ENCODE measurements at regions not wholly inside any gene's neighbourhood (a gene's known extent, or its start where the extent isn't known, plus 50 kb on each side); places are given as distances from the start of the nearest gene placed in this dataset.

GRCh38 chr12:3998968-3999792 lies 126.0 kb upstream of the PARP11 start:
- Histone ChIP-seq H3K79me2 (ENCODE audit: insufficient read depth) (no peaks in the 10 kb centered on the region), H3K27me3 (ENCODE audit: insufficient read depth) (peaks cover 40% of the 10 kb centered on the region; the same call in 1 of the 2 replicates), H3K9ac (no peak overlapping the region), H3K4me1 (ENCODE audit: control insufficient read depth in 1 of 2, insufficient read depth in 2 of 2, low read depth in 1 of 2, low read length in 1 of 2) (no peaks in the 10 kb centered on the region), H3F3A (replicated peaks; ENCODE audit: insufficient read depth) (no peaks in the 10 kb centered on the region), H3K36me3 (replicated peaks in 1 of 2; ENCODE audit: control insufficient read depth in 1 of 2, insufficient read depth in 2 of 2, low read length in 1 of 2) (no peaks in the 10 kb centered on the region), H4K20me1 (ENCODE audit: insufficient read depth) (no peaks in the 10 kb centered on the region), H3K4me2 (no peak overlapping the region), H2AFZ (ENCODE audit: low read depth) (no peak overlapping the region), H3K27ac (ENCODE audit: low read depth in 2 of 2, low read length in 1 of 2) (no peak overlapping the region), H3K4me3 (ENCODE audit: low read depth in 2 of 2, low read length in 1 of 2) (no peak overlapping the region), H3K9me3 (no peaks in the 10 kb centered on the region), H3K9me2 (no peaks in the 10 kb centered on the region)
- CTCF ChIA-PET: interaction anchor here (0.8 to 1.8 kb wide), 4 partner anchors 8 to 287 kb away, joined by 3 to 7 read pairs (median 4); no protein-coding TSS in a partner anchor
- POLR2A ChIA-PET: no interaction called here
- DNase-seq: no peak
- TF ChIP-seq FOXJ3 (CRISPR knock-in tag; IDR thresholded peaks at IDR 0.05) (no peak), FOXM1 (IDR thresholded peaks at IDR 0.05; ENCODE audit: low read depth) (no peak), JUND (IDR thresholded peaks at IDR 0.05) (no peak), ELF1 (IDR thresholded peaks at IDR 0.05) (no peak), MAX (IDR thresholded peaks at IDR 0.05; ENCODE audit: low read depth) (no peak), MXI1 (IDR thresholded peaks at IDR 0.05; ENCODE audit: low read depth, low read length) (no peak), MEF2A (IDR thresholded peaks at IDR 0.05; ENCODE audit: borderline replicate concordance, low read depth) (no peak), TAF1 (IDR thresholded peaks at IDR 0.05; ENCODE audit: borderline replicate concordance, low read depth, low read length) (no peak), EZH2phosphoT487 (IDR thresholded peaks at IDR 0.05; ENCODE audit: borderline replicate concordance, low read depth) (no peak), SIN3A (IDR thresholded peaks at IDR 0.05; ENCODE audit: borderline replicate concordance, low read depth, low read length) (no peak), GABPA (IDR thresholded peaks at IDR 0.05; ENCODE audit: low read depth) (no peak), RCOR1 (IDR thresholded peaks at IDR 0.05; ENCODE audit: low read length) (no peak), GATA2 (CRISPR knock-in tag; IDR thresholded peaks at IDR 0.05) (no peak), TEAD4 (IDR thresholded peaks at IDR 0.05; ENCODE audit: borderline replicate concordance, insufficient read depth) (no peak), YY1 (IDR thresholded peaks at IDR 0.05; ENCODE audit: low read depth) (no peak)
- 7% methylated on average over 7 of the region's 7 CpGs for WGBS (ENCODE audit: low lambda C conversion rate)

GRCh38 chr12:3998397-3998796 lies 125.2 kb upstream of the PARP11 start:
- Histone ChIP-seq H3K27me3 (ENCODE audit: insufficient read depth) (peaks cover 35% of the 10 kb centered on the region; the same call in 1 of the 2 replicates), H3F3A (replicated peaks; ENCODE audit: insufficient read depth) (no peaks in the 10 kb centered on the region), H2AFZ (ENCODE audit: low read depth) (no peak overlapping the region), H3K9me2 (no peaks in the 10 kb centered on the region), H3K27ac (ENCODE audit: low read depth in 2 of 2, low read length in 1 of 2) (no peak overlapping the region), H3K9me3 (no peaks in the 10 kb centered on the region), H3K4me2 (no peak overlapping the region), H3K4me1 (ENCODE audit: control insufficient read depth in 1 of 2, insufficient read depth in 2 of 2, low read depth in 1 of 2, low read length in 1 of 2) (no peaks in the 10 kb centered on the region), H3K36me3 (replicated peaks in 1 of 2; ENCODE audit: control insufficient read depth in 1 of 2, insufficient read depth in 2 of 2, low read length in 1 of 2) (no peaks in the 10 kb centered on the region), H3K4me3 (ENCODE audit: low read depth in 2 of 2, low read length in 1 of 2) (no peak overlapping the region), H4K20me1 (ENCODE audit: insufficient read depth) (no peaks in the 10 kb centered on the region), H3K79me2 (ENCODE audit: insufficient read depth) (no peaks in the 10 kb centered on the region), H3K9ac (no peak overlapping the region)
- ChIA-PET POLR2A (no interaction called here), CTCF (interaction anchor here (1.0 to 1.8 kb wide), 4 partner anchors 9 to 288 kb away, joined by 3 to 7 read pairs (median 5); no protein-coding TSS in a partner anchor)
- no peak for DNase-seq
- 12% methylated on average over 5 of the region's 5 CpGs for WGBS (ENCODE audit: low lambda C conversion rate)
- TF ChIP-seq MAX (IDR thresholded peaks at IDR 0.05; ENCODE audit: low read depth) (no peak), SIN3A (IDR thresholded peaks at IDR 0.05; ENCODE audit: borderline replicate concordance, low read depth, low read length) (no peak), EP300 (IDR thresholded peaks at IDR 0.05; ENCODE audit: borderline replicate concordance in 1 of 2, low read depth in 1 of 2, low read length in 1 of 2) (no peak), RAD21 (IDR thresholded peaks at IDR 0.05; ENCODE audit: low read length) (no peak), FOXJ3 (CRISPR knock-in tag; IDR thresholded peaks at IDR 0.05) (no peak), PBX3 (IDR thresholded peaks at IDR 0.05) (no peak), SMC3 (IDR thresholded peaks at IDR 0.05; ENCODE audit: low read depth, low read length) (no peak), RFX5 (IDR thresholded peaks at IDR 0.05; ENCODE audit: low read length) (no peak), TEAD4 (IDR thresholded peaks at IDR 0.05; ENCODE audit: borderline replicate concordance, insufficient read depth) (no peak), EZH2phosphoT487 (IDR thresholded peaks at IDR 0.05; ENCODE audit: borderline replicate concordance, low read depth) (no peak), FOXM1 (IDR thresholded peaks at IDR 0.05; ENCODE audit: low read depth) (no peak), TCF12 (IDR thresholded peaks at IDR 0.05) (no peak), ZBTB33 (IDR thresholded peaks at IDR 0.05; ENCODE audit: borderline replicate concordance, low read depth) (no peak), POLR2AphosphoS5 (IDR thresholded peaks at IDR 0.05; ENCODE audit: low read depth, low read length) (no peak)
